HepG2 (cell line): ENCODE measurements at regions not wholly inside any gene's neighbourhood (a gene's known extent, or its start where the extent isn't known, plus 50 kb on each side); places are given as distances from the start of the nearest gene placed in this dataset.

Experiments used
- ATF2 ChIP-seq: sonication (generic); formaldehyde crosslinking; IDR thresholded peaks from 2 replicates; pipeline ENCODE4 v1.4.0; 2020; ENCODE audit warnings: missing genetic modification reagents
- DPF2 ChIP-seq: sonication (generic); formaldehyde crosslinking; IDR thresholded peaks from 2 replicates; pipeline ENCODE4 v1.4.0; 2020; ENCODE audit warnings: mild to moderate bottlenecking, low read depth, missing genetic modification reagents, borderline replicate concordance
- GATA4 ChIP-seq: sonication (generic); IDR thresholded peaks from 2 replicates; pipeline ENCODE4 v1.6.1; 2016; ENCODE audit warnings: antibody characterized with exemption, low read depth, borderline replicate concordance
- GRHL1 ChIP-seq: sonication (generic); formaldehyde crosslinking; conservative IDR thresholded peaks from 2 replicates; pipeline ENCODE4 v1.8.0; 2022; ENCODE audit warnings: missing genetic modification reagents
- IKZF4 ChIP-seq: sonication (generic); formaldehyde crosslinking; IDR thresholded peaks from 2 replicates; pipeline ENCODE4 v1.5.1; 2020; ENCODE audit warnings: borderline replicate concordance, mild to moderate bottlenecking, low read depth, missing genetic modification reagents; ENCODE audit errors: not compliant biosample characterization
- KIAA2018 ChIP-seq: sonication (generic); formaldehyde crosslinking; IDR thresholded peaks from 2 replicates; pipeline ENCODE4 v1.5.0; 2020; ENCODE audit warnings: mild to moderate bottlenecking, missing genetic modification reagents, borderline replicate concordance
- THAP11 ChIP-seq: IDR thresholded peaks from 2 replicates; pipeline ENCODE4 v1.6.1; 2016; ENCODE audit warnings: missing biosample characterization, missing genetic modification reagents
- THYN1 ChIP-seq: sonication (generic); formaldehyde crosslinking; IDR thresholded peaks from 2 replicates; pipeline ENCODE4 v1.8.1; 2023; ENCODE audit warnings: low read depth, mild to moderate bottlenecking, moderate library complexity, missing genetic modification reagents, borderline replicate concordance
- UBTF ChIP-seq: sonication (generic); formaldehyde crosslinking; IDR thresholded peaks from 2 replicates; pipeline ENCODE4 v1.4.0; 2020; ENCODE audit warnings: mild to moderate bottlenecking, missing genetic modification reagents
- ZNF253 ChIP-seq: sonication (generic); formaldehyde crosslinking; IDR thresholded peaks from 2 replicates; pipeline ENCODE4 v1.8.0; 2022; ENCODE audit warnings: mild to moderate bottlenecking, missing genetic modification reagents, borderline replicate concordance
- ZNF549 ChIP-seq: sonication (generic); formaldehyde crosslinking; IDR thresholded peaks from 2 replicates; pipeline ENCODE4 v1.5.0; 2020; ENCODE audit warnings: missing genetic modification reagents
- ZNF790 ChIP-seq: sonication (generic); formaldehyde crosslinking; IDR thresholded peaks from 2 replicates; pipeline ENCODE4 v1.8.0; 2022; ENCODE audit warnings: missing genetic modification reagents, mild to moderate bottlenecking, borderline replicate concordance

GRCh38 chr6:100259865-100260264 lies 204.9 kb downstream of the SIM1 start (continued):
- TF ChIP-seq ATF2 (CRISPR knock-in tag) = no peak
- TF ChIP-seq ZNF253 (CRISPR knock-in tag) = no peak
- TF ChIP-seq KIAA2018 = no peak
- TF ChIP-seq GRHL1 (CRISPR knock-in tag) = no peak
- TF ChIP-seq GATA4 = no peak
- TF ChIP-seq THAP11 (CRISPR knock-in tag) = no peak
- no peak for TF ChIP-seq THYN1 (CRISPR knock-in tag)
- TF ChIP-seq ZNF790 (CRISPR knock-in tag) = no peak
- TF ChIP-seq DPF2 (CRISPR knock-in tag) = no peak
- TF ChIP-seq ZNF549 (CRISPR knock-in tag) = no peak
- TF ChIP-seq IKZF4 (CRISPR knock-in tag) = no peak
- no peak for TF ChIP-seq UBTF (CRISPR knock-in tag)
